ENCODE measurements at regions not wholly inside any gene's neighbourhood (a gene's known extent, or its start where the extent isn't known, plus 50 kb on each side); places are given as distances from the start of the nearest gene placed in this dataset.

GRCh38 chr16:65989861-65990604 lies 376.5 kb upstream of the CDH5 start:
- WGBS, 2 donors, result 45 to 54% methylated on average over 4 to 5 of the region's 5 CpGs
- Histone ChIP-seq H3K27ac (no peak overlapping the region), H3K4me3 (no peak overlapping the region), H3K27me3 (no peaks in the 10 kb centered on the region), H3K9me3 (no peaks in the 10 kb centered on the region), H3K4me1 (no peaks in the 10 kb centered on the region), H3K36me3 (replicated peaks in 1 of 2; ENCODE audit: insufficient read depth in 1 of 2, low read depth in 2 of 2) (no peaks in the 10 kb centered on the region)
- intact Hi-C loops (cut with DNase I), result no loop called here
- ATAC-seq, result no peak
- TF ChIP-seq CTCF (IDR thresholded peaks at IDR 0.05) (no peak), POLR2A (IDR thresholded peaks at IDR 0.05) (no peak)
- DNase-seq, result no peak

GRCh38 chr16:65988024-65988595 lies 378.4 kb upstream of the CDH5 start:
- ATAC-seq, result no peak
- Histone ChIP-seq H3K27me3 (no peaks in the 10 kb centered on the region), H3K27ac (no peak overlapping the region), H3K36me3 (replicated peaks in 1 of 2; ENCODE audit: insufficient read depth in 1 of 2, low read depth in 2 of 2) (no peaks in the 10 kb centered on the region), H3K4me1 (no peaks in the 10 kb centered on the region), H3K9me3 (no peaks in the 10 kb centered on the region), H3K4me3 (no peak overlapping the region)
- TF ChIP-seq POLR2A (IDR thresholded peaks at IDR 0.05) (no peak), CTCF (IDR thresholded peaks at IDR 0.05) (no peak)
- no peak for DNase-seq
- 51 to 72% methylated on average over 8 of the region's 8 CpGs for WGBS, 2 donors
- intact Hi-C loops (cut with DNase I), result no loop called here

- intact Hi-C loops (cut with DNase I), result no loop called here
- Histone ChIP-seq H3K36me3 (replicated peaks in 1 of 2; ENCODE audit: insufficient read depth in 1 of 2, low read depth in 2 of 2) (no peaks in the 10 kb centered on the region), H3K27me3 (no peaks in the 10 kb centered on the region), H3K27ac (no peak overlapping the region), H3K9me3 (no peaks in the 10 kb centered on the region), H3K4me1 (no peaks in the 10 kb centered on the region), H3K4me3 (no peak overlapping the region)
- no peak for TF ChIP-seq POLR2A (IDR thresholded peaks at IDR 0.05)
- TF ChIP-seq CTCF (IDR thresholded peaks at IDR 0.05), result no peak
- ATAC-seq, result no peak
- 14 to 24% methylated on average over 3 of the region's 3 CpGs for WGBS, 2 donors
- DNase-seq, result no peak
Observed at GRCh38 chr16:65984296-65984695, 382.2 kb upstream of the CDH5 start.

GRCh38 chr16:65981057-65981456 lies 385.4 kb upstream of the CDH5 start:
- no peak overlapping the region for H3K4me3 ChIP-seq
- intact Hi-C loops (cut with DNase I), result no loop called here
- TF ChIP-seq CTCF (IDR thresholded peaks at IDR 0.05), result no peak
- TF ChIP-seq POLR2A (IDR thresholded peaks at IDR 0.05), result no peak
- no peaks in the 10 kb centered on the region for H3K36me3 ChIP-seq (replicated peaks in 1 of 2; ENCODE audit: insufficient read depth in 1 of 2, low read depth in 2 of 2)
- ATAC-seq (no peak), DNase-seq (no peak)
- no peak overlapping the region for H3K27ac ChIP-seq
- no peaks in the 10 kb centered on the region for H3K4me1 ChIP-seq
- no peaks in the 10 kb centered on the region for H3K9me3 ChIP-seq
- H3K27me3 ChIP-seq, result no peaks in the 10 kb centered on the region
- 45 to 50% methylated on average over 2 of the region's 2 CpGs for WGBS, 2 donors
